MM.1S (cell line): ENCODE measurements at regions not wholly inside any gene's neighbourhood (a gene's known extent, or its start where the extent isn't known, plus 50 kb on each side); places are given as distances from the start of the nearest gene placed in this dataset.

Experiments used
- EZH2 ChIP-seq: fragments of 300-600 bp; sonication (generic); optimal IDR thresholded peaks from 2 replicates; pipeline ENCODE3; 2017; ENCODE audit warnings: low read depth, mild to moderate bottlenecking, antibody characterized with exemption, low read length, mixed read lengths
- EZH2phosphoT487 ChIP-seq: fragments of 300-600 bp; sonication (generic); IDR thresholded peaks from 2 replicates; pipeline ENCODE4 v1.6.1; 2018; ENCODE audit warnings: antibody characterized with exemption, low read length
- TF ChIP-seq, protein P1 (sequence below): fragments of 300-600 bp; sonication (generic); IDR thresholded peaks from 2 replicates; pipeline ENCODE4 v1.5.1; 2016; ENCODE audit warnings: antibody characterized with exemption, low read length, mixed read lengths

DNA sequence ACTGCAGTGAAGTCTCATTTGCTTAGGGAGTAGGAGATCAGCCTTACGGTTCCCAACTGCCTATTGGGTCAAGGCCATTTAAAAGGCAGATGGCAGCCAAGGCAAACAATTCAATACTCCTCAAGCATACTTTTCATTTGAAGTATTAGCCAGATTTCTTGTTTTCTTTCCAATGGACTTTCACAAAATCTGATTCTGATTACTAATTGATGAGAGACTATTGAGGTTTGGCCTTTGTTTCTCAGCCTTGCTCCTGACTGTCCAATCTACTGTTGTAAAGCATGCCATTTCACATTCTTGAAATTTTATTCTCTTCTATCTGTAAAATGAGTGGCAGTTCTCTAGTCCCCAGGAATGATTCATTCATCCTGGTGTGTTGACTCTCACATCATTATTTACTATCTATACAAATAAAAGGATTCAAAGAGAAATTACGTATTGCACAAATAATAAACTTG is 166.2 kb upstream of the TGFBR2 start:
- TF ChIP-seq, protein P1, sequence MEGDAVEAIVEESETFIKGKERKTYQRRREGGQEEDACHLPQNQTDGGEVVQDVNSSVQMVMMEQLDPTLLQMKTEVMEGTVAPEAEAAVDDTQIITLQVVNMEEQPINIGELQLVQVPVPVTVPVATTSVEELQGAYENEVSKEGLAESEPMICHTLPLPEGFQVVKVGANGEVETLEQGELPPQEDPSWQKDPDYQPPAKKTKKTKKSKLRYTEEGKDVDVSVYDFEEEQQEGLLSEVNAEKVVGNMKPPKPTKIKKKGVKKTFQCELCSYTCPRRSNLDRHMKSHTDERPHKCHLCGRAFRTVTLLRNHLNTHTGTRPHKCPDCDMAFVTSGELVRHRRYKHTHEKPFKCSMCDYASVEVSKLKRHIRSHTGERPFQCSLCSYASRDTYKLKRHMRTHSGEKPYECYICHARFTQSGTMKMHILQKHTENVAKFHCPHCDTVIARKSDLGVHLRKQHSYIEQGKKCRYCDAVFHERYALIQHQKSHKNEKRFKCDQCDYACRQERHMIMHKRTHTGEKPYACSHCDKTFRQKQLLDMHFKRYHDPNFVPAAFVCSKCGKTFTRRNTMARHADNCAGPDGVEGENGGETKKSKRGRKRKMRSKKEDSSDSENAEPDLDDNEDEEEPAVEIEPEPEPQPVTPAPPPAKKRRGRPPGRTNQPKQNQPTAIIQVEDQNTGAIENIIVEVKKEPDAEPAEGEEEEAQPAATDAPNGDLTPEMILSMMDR: no peak
- TF ChIP-seq EZH2 (no peak), EZH2phosphoT487 (no peak)
